Muscle of leg (tissue), 3 donors: ENCODE measurements at regions not wholly inside any gene's neighbourhood (a gene's known extent, or its start where the extent isn't known, plus 50 kb on each side); places are given as distances from the start of the nearest gene placed in this dataset.
"Not testable (repeated sequence)": the region's sequence is repeated elsewhere in the genome, so short reads cannot be mapped to it uniquely, and the experiment has no call there.

Experiments
- DNase-seq: peaks from one replicate; pipeline ENCODE4 v3.0.0; 2013
- H3K27ac ChIP-seq: one replicate; pipeline ENCODE4 v1.5.1; 2013; ENCODE audit warnings: mild to moderate bottlenecking, low read length, control low read depth
- H3K27me3 ChIP-seq: one replicate; pipeline ENCODE4 v1.6.1; 2013; ENCODE audit warnings: low read length; ENCODE audit not compliant: control insufficient read depth, insufficient read depth
- H3K36me3 ChIP-seq: one replicate; pipeline ENCODE4 v1.6.1; 2013; ENCODE audit warnings: low read length; ENCODE audit not compliant: control insufficient read depth, insufficient read depth
- H3K4me1 ChIP-seq: one replicate; pipeline ENCODE4 v1.6.1; 2013; ENCODE audit warnings: low read length; ENCODE audit not compliant: control insufficient read depth, insufficient read depth
- H3K4me3 ChIP-seq: one replicate; pipeline ENCODE4 v1.5.1; 2013; ENCODE audit warnings: low read length, control low read depth
- H3K9me3 ChIP-seq: replicated peaks from 2 replicates; pipeline ENCODE4 v1.6.1; 2013; ENCODE audit warnings: low read depth, low read length; ENCODE audit not compliant: control insufficient read depth
- WGBS: methylation state at CpG from one replicate; pipeline ENCODE4 v1.1.5; 2013; ENCODE audit warnings: missing lambda C conversion rate; ENCODE audit not compliant: insufficient coverage; 5-methylcytosine and 5-hydroxymethylcytosine counted together

- peak; percentile 27 for DNase-seq
- H3K4me1 ChIP-seq: no peaks in the 10 kb centered on the region
- no peak overlapping the region for H3K4me3 ChIP-seq
- no CpG with 5 or more reads among the region's 1 CpG for WGBS
- no peak overlapping the region for H3K27ac ChIP-seq
- H3K9me3 ChIP-seq: no peaks in the 10 kb centered on the region
- no peaks in the 10 kb centered on the region for H3K27me3 ChIP-seq
- no peaks in the 10 kb centered on the region for H3K36me3 ChIP-seq
Observed at GRCh38 chr3:191894406-191894805, 433.4 kb downstream of the PYDC2 start.

DNA sequence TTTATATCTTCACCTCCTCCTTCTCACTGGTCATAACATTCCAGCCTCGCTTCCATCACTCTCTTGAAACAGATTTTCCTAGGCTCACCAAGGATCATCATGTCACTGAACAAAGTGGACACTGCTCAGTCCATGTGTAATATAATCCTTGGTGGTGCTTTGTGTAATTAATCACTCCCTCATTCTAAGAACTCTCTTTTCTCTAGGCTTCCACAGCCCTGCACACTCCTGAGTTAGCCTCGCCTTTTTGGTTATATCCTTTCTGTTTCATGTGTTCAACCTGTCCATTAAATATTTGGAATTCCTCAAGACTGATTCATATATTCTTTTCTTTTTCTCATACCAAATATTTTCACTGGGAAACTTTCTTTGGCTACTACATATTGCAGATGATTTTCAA is 440.8 kb downstream of the PYDC2 start:
- no peak overlapping the region for H3K4me3 ChIP-seq
- no peaks in the 10 kb centered on the region for H3K9me3 ChIP-seq
- WGBS: 88% methylated on average over 1 of the region's 2 CpGs
- H3K27ac ChIP-seq: no peak overlapping the region
- no peaks in the 10 kb centered on the region for H3K27me3 ChIP-seq
- no peaks in the 10 kb centered on the region for H3K36me3 ChIP-seq
- H3K4me1 ChIP-seq: no peaks in the 10 kb centered on the region
- no peak for DNase-seq

- no peak overlapping the region for H3K27ac ChIP-seq
- WGBS: 88% methylated on average over 6 of the region's 11 CpGs
- no peak overlapping the region for H3K4me3 ChIP-seq
- H3K27me3 ChIP-seq: no peaks in the 10 kb centered on the region
- H3K4me1 ChIP-seq: no peaks in the 10 kb centered on the region
- no peak for DNase-seq
- H3K36me3 ChIP-seq: no peaks in the 10 kb centered on the region
- no peaks in the 10 kb centered on the region for H3K9me3 ChIP-seq
Observed at GRCh38 chr3:191912616-191913204, 451.7 kb downstream of the PYDC2 start.

DNA sequence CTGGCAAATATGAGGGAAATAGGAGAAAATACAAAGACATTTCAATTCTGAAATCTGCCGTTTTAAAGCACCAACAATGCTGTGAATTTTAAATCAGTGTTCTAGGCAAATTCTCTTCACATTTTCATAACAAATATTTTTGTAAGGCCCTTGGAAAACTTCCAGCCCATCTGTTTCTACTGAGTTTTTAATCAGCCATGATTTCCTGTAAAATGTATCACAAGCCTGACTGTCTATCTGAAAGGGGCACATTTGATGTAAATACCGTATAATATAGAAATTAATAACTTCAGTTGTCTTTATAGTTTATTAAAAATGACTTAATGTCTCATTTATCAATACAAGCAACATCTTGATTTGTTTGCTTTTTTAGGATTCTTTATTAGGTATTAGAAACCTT is 454.7 kb downstream of the PYDC2 start:
- Histone ChIP-seq H3K36me3 (no peaks in the 10 kb centered on the region), H3K27me3 (no peaks in the 10 kb centered on the region), H3K27ac (peak overlapping the region; percentile 67), H3K9me3 (no peaks in the 10 kb centered on the region), H3K4me3 (no peak overlapping the region), H3K4me1 (peaks cover 2% of the 10 kb centered on the region)
- peak; percentile 91 for DNase-seq
- no CpG with 5 or more reads among the region's 2 CpGs for WGBS

- H3K27me3 ChIP-seq: no peaks in the 10 kb centered on the region
- WGBS: 20% methylated on average over 2 of the region's 3 CpGs
- DNase-seq: peak; percentile 72
Observed at GRCh38 chr3:191919491-191920026, 458.6 kb downstream of the PYDC2 start.

DNA sequence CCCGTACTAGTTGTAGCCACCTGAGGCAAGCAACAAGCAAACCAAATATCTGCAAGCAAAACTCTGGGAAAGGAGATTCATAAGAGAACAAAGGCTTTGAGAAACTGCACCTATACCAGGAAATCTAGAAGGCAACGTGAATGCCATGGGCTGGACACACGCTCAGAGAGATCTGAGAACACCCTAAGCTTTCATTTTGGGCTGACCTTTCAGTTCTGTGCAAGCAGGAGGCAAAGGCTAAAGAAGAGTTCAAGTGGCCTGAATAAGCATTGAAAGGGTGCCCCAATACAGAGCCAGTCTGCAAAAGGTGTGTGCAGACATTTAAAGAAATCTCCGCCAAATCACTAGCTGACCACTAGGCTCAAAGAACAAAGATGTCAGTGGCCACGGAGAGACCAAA is 461.6 kb downstream of the PYDC2 start:
- no peak for DNase-seq
- H3K4me1 ChIP-seq: peaks cover 2% of the 10 kb centered on the region
- H3K27me3 ChIP-seq: no peaks in the 10 kb centered on the region
- H3K4me3 ChIP-seq: no peak overlapping the region
- 83% methylated on average over 3 of the region's 5 CpGs for WGBS
- no peaks in the 10 kb centered on the region for H3K9me3 ChIP-seq
- no peak overlapping the region for H3K27ac ChIP-seq
- no peaks in the 10 kb centered on the region for H3K36me3 ChIP-seq

More at GRCh38 chr3:191919491-191920026, 458.6 kb downstream of the PYDC2 start:
- Histone ChIP-seq H3K27ac (no peak overlapping the region), H3K36me3 (no peaks in the 10 kb centered on the region), H3K9me3 (no peaks in the 10 kb centered on the region), H3K4me1 (peaks cover 2% of the 10 kb centered on the region), H3K4me3 (no peak overlapping the region)

GRCh38 chr3:191927183-191927817 is 466.3 kb downstream of the PYDC2 start:
- H3K27me3 ChIP-seq, H3K9me3 ChIP-seq, H3K36me3 ChIP-seq, H3K4me1 ChIP-seq, H3K4me3 ChIP-seq, H3K27ac ChIP-seq, DNase-seq: not testable (repeated sequence)
- 82% methylated on average over 3 of the region's 8 CpGs for WGBS

GRCh38 chr3:191927998-191928397 is 467.0 kb downstream of the PYDC2 start:
- H3K4me3 ChIP-seq, H3K4me1 ChIP-seq, H3K27me3 ChIP-seq, H3K9me3 ChIP-seq, H3K36me3 ChIP-seq, DNase-seq, H3K27ac ChIP-seq: not testable (repeated sequence)
- WGBS: 73% methylated on average over 5 of the region's 6 CpGs

DNA sequence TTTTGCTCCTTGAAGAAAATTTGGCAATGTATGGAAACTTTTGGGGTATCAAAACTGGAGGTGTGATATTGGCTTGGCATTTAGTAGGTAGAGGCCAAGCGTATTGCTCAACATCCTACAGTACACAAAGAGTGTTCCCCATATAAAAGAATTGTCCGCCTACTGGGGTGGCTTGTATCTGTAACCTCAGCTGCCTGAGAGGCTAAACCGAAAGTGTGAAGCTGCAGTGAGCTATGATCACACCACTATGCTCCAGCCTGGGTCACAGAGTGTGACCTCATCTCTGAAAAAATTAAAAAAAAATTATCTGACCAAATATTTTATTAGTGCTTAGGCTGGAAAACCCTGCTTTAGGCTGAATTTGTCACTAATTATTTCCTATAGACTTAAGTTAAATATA is 483.9 kb downstream of the PYDC2 start:
- no peaks in the 10 kb centered on the region for H3K9me3 ChIP-seq
- H3K27ac ChIP-seq: no peak overlapping the region
- no peaks in the 10 kb centered on the region for H3K27me3 ChIP-seq
- no peaks in the 10 kb centered on the region for H3K36me3 ChIP-seq
- H3K4me3 ChIP-seq: no peak overlapping the region
- WGBS: no CpG with 5 or more reads among the region's 3 CpGs
- DNase-seq: no peak
- H3K4me1 ChIP-seq: no peaks in the 10 kb centered on the region

GRCh38 chr3:191952186-191952585 is 491.2 kb downstream of the PYDC2 start:
- Histone ChIP-seq H3K4me3 (no peak overlapping the region), H3K27ac (no peak overlapping the region), H3K36me3 (no peaks in the 10 kb centered on the region), H3K9me3 (no peaks in the 10 kb centered on the region), H3K27me3 (no peaks in the 10 kb centered on the region), H3K4me1 (no peaks in the 10 kb centered on the region)
- no peak for DNase-seq
- WGBS: 93% methylated on average over 13 of the region's 14 CpGs
